ENCODE measurements at regions not wholly inside any gene's neighbourhood (a gene's known extent, or its start where the extent isn't known, plus 50 kb on each side); places are given as distances from the start of the nearest gene placed in this dataset.

DNA sequence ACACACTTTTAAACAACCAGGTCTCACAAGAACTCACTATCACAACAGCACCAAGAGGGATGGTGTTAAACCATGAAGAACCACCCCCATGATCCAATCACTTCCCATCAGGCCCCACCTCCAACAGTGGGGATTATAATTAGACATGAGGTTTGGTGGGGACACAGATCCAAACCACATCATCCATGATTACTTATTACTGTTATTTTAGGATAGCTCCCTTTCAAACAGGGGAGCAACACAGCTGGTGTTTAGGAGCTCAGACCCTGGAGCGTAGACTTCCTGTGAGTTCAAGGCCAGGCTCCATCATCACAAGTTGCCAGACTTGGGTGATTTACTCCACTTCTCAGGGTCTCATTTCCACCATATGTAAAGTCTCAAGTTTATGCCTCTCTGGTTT, 382.7 kb downstream of the HRH4 start:
- no peak overlapping the region for H3K4me3 ChIP-seq (ENCODE audit: low read length in 2 of 2)
- H3K4me1 ChIP-seq (ENCODE audit: control insufficient read depth in 2 of 2, insufficient read depth in 2 of 2, low read length in 2 of 2): no peaks in the 10 kb centered on the region
- DNase-seq (ENCODE audit: low read depth in 6 of 9, low spot score in 9 of 9): no peak
- H3K36me3 ChIP-seq (ENCODE audit: control insufficient read depth in 2 of 2, insufficient read depth in 2 of 2, low read length in 1 of 2): no peaks in the 10 kb centered on the region
- 98% methylated on average over 1 of the region's 1 CpG for WGBS
- no peaks in the 10 kb centered on the region for H3K27me3 ChIP-seq (ENCODE audit: control insufficient read depth in 2 of 2, insufficient read depth in 1 of 2, low read length in 1 of 2)
- no peak overlapping the region for H3K27ac ChIP-seq (ENCODE audit: low read depth in 1 of 2, low read length in 1 of 2)
- H3K9me3 ChIP-seq (ENCODE audit: control insufficient read depth in 2 of 2, insufficient read depth in 1 of 2, low read length in 1 of 2): no peaks in the 10 kb centered on the region

DNA sequence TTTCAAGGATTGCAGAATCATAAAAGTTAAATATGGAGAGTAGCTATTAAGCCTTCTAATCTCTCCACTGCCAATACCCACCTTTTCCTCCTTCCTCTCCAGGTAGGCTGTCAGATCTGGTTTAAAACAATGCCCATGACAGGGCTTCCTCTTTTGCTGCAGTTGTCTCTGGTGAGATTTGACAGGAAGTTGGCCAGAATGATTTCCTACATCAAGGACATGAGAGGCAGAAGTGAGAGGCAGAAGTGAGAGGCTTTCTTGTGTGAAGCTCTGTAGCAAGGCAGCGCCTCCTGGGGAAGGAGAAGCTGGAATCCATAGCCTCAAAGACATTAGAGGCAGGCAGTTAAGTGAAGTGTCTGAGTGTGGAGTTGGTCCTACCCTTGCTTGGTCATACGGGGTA, 385.7 kb downstream of the HRH4 start:
- 52% methylated on average over 2 of the region's 2 CpGs for WGBS
- Histone ChIP-seq H3K9me3 (ENCODE audit: control insufficient read depth in 2 of 2, insufficient read depth in 1 of 2, low read length in 1 of 2) (no peaks in the 10 kb centered on the region), H3K27me3 (ENCODE audit: control insufficient read depth in 2 of 2, insufficient read depth in 1 of 2, low read length in 1 of 2) (no peaks in the 10 kb centered on the region), H3K4me3 (ENCODE audit: low read length in 2 of 2) (no peak overlapping the region), H3K27ac (ENCODE audit: low read depth in 1 of 2, low read length in 1 of 2) (no peak overlapping the region), H3K36me3 (ENCODE audit: control insufficient read depth in 2 of 2, insufficient read depth in 2 of 2, low read length in 1 of 2) (no peaks in the 10 kb centered on the region), H3K4me1 (ENCODE audit: control insufficient read depth in 2 of 2, insufficient read depth in 2 of 2, low read length in 2 of 2) (no peaks in the 10 kb centered on the region)
- peak in 2 of 9 donors; percentile 4 to 13 for DNase-seq (ENCODE audit: low read depth in 6 of 9, low spot score in 9 of 9)

DNA sequence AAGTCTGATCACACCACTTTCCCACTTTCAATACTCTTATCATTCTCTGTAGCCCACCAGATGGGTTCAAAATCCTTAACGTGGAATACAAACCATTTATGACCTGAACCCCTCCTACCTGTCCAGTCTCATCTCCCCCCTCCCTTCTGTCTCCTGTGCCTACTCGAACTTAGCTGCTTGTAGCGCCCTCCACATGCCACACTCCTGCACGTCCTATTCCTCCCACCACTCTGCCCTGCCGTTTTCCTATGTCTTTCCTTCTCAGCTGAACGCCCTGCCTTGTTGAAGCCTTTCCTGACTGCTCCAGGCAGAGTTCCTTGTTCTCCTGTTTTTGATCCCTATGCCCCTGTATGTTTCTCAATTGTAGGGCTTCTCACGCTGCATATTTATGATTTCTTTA, 390.1 kb downstream of the HRH4 start:
- Histone ChIP-seq H3K27me3 (ENCODE audit: control insufficient read depth in 2 of 2, insufficient read depth in 1 of 2, low read length in 1 of 2) (no peaks in the 10 kb centered on the region), H3K27ac (ENCODE audit: low read depth in 1 of 2, low read length in 1 of 2) (no peak overlapping the region), H3K9me3 (ENCODE audit: control insufficient read depth in 2 of 2, insufficient read depth in 1 of 2, low read length in 1 of 2) (no peaks in the 10 kb centered on the region), H3K4me3 (ENCODE audit: low read length in 2 of 2) (no peak overlapping the region), H3K4me1 (ENCODE audit: control insufficient read depth in 2 of 2, insufficient read depth in 2 of 2, low read length in 2 of 2) (no peaks in the 10 kb centered on the region), H3K36me3 (ENCODE audit: control insufficient read depth in 2 of 2, insufficient read depth in 2 of 2, low read length in 1 of 2) (no peaks in the 10 kb centered on the region)
- DNase-seq (ENCODE audit: low read depth in 6 of 9, low spot score in 9 of 9): no peak
- 91% methylated on average over 7 of the region's 7 CpGs for WGBS

DNA sequence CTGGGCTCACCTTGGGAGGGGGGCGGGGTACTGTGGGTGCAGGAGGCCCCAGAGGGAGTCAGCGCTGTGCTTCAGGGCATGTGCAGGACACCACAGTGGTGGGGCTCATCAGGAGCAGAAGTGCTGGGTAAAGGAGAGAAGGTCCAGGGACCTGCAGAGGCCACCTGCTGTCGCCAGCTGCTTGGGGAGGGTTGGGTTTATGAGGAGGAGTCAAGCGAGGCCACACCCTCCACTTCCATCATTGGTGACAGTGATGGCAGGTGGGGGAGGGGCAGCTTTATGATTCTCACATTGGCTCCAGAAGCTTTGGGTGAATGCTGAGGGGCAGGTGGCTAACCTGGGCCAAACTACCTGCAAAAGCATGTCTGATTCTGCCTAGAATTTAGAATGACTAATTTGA, 392.6 kb downstream of the HRH4 start:
- Histone ChIP-seq H3K4me1 (ENCODE audit: control insufficient read depth in 2 of 2, insufficient read depth in 2 of 2, low read length in 2 of 2) (no peaks in the 10 kb centered on the region), H3K4me3 (ENCODE audit: low read length in 2 of 2) (no peak overlapping the region), H3K27me3 (ENCODE audit: control insufficient read depth in 2 of 2, insufficient read depth in 1 of 2, low read length in 1 of 2) (no peaks in the 10 kb centered on the region), H3K27ac (ENCODE audit: low read depth in 1 of 2, low read length in 1 of 2) (no peak overlapping the region), H3K9me3 (ENCODE audit: control insufficient read depth in 2 of 2, insufficient read depth in 1 of 2, low read length in 1 of 2) (no peaks in the 10 kb centered on the region), H3K36me3 (ENCODE audit: control insufficient read depth in 2 of 2, insufficient read depth in 2 of 2, low read length in 1 of 2) (no peaks in the 10 kb centered on the region)
- WGBS: 97% methylated on average over 4 of the region's 4 CpGs
- DNase-seq (ENCODE audit: low read depth in 6 of 9, low spot score in 9 of 9): no peak

DNA sequence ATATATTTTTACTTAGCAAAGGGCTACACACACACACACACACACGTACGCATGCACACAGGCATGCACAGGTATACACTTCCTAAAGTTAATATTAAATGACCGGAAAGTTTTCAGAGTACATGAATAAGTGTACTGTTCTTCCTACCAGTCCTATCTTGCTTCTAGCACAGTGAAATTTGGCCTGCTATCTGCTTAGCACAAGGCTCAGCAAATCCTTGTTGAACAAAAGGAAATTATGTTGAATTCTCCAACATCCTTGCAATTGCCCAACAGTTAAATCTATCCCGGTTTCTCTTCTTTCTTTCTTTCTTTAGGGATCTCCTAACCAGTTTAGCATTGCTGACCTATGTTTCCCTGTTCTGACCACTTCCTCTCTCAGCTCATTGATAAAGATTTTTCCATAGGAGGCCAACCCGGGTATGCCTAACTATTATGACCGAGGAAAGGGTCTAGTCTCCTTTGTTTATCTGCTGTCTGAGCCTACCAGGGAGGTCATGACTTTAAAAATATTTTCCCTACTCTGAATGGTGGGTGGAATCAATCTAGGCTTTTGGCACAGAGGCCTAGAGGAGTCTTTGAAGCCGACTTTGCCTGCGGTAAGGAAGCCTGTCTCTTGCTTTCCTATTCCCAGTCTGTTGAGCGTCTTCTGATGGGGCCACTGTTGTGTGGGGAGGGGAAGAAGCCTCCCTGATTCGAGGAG, 400.7 kb downstream of the HRH4 start:
- H3K4me1 ChIP-seq (ENCODE audit: control insufficient read depth in 2 of 2, insufficient read depth in 2 of 2, low read length in 2 of 2): no peaks in the 10 kb centered on the region
- WGBS: 86% methylated on average over 10 of the region's 10 CpGs
- no peak overlapping the region for H3K27ac ChIP-seq (ENCODE audit: low read depth in 1 of 2, low read length in 1 of 2)
- no peak for DNase-seq (ENCODE audit: low read depth in 6 of 9, low spot score in 9 of 9)
- H3K9me3 ChIP-seq (ENCODE audit: control insufficient read depth in 2 of 2, insufficient read depth in 1 of 2, low read length in 1 of 2): no peaks in the 10 kb centered on the region
- no peaks in the 10 kb centered on the region for H3K27me3 ChIP-seq (ENCODE audit: control insufficient read depth in 2 of 2, insufficient read depth in 1 of 2, low read length in 1 of 2)
- no peaks in the 10 kb centered on the region for H3K36me3 ChIP-seq (ENCODE audit: control insufficient read depth in 2 of 2, insufficient read depth in 2 of 2, low read length in 1 of 2)
- H3K4me3 ChIP-seq (ENCODE audit: low read length in 2 of 2): no peak overlapping the region

DNA sequence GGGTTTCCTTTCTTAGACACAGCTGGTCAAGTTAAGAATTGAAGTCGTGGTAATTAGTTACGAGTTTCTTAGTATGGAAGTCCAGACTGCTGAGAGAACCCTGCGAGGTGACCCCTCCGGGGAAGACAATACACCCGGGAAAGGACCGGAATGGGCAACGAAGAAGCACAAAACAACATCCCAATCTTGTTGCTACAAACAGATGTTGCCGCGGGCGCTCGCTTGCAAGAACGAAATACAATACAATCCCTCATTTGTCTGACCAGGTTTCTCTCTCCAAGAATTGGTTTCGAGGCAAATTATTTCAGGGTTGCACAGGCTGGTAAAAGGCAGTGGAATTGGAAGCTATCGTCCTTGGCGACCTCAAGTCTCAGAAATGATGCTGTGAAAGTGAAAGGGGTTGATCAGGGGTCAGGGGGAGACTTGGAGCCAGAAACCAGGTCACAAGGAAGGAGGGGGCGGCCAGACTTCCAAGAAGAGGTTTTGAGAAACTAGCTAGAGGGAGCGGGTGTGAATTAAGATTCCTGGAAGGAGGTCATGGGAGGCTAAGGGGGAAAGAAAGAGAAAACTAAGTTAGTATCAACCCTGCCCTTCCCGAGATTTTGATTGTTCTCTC, 401.9 kb downstream of the HRH4 start:
- 95% methylated on average over 18 of the region's 18 CpGs for WGBS
- no peaks in the 10 kb centered on the region for H3K27me3 ChIP-seq (ENCODE audit: control insufficient read depth in 2 of 2, insufficient read depth in 1 of 2, low read length in 1 of 2)
- H3K4me3 ChIP-seq (ENCODE audit: low read length in 2 of 2): no peak overlapping the region
- no peak for DNase-seq (ENCODE audit: low read depth in 6 of 9, low spot score in 9 of 9)
- no peaks in the 10 kb centered on the region for H3K4me1 ChIP-seq (ENCODE audit: control insufficient read depth in 2 of 2, insufficient read depth in 2 of 2, low read length in 2 of 2)
- H3K36me3 ChIP-seq (ENCODE audit: control insufficient read depth in 2 of 2, insufficient read depth in 2 of 2, low read length in 1 of 2): no peaks in the 10 kb centered on the region
- no peaks in the 10 kb centered on the region for H3K9me3 ChIP-seq (ENCODE audit: control insufficient read depth in 2 of 2, insufficient read depth in 1 of 2, low read length in 1 of 2)
- no peak overlapping the region for H3K27ac ChIP-seq (ENCODE audit: low read depth in 1 of 2, low read length in 1 of 2)

DNA sequence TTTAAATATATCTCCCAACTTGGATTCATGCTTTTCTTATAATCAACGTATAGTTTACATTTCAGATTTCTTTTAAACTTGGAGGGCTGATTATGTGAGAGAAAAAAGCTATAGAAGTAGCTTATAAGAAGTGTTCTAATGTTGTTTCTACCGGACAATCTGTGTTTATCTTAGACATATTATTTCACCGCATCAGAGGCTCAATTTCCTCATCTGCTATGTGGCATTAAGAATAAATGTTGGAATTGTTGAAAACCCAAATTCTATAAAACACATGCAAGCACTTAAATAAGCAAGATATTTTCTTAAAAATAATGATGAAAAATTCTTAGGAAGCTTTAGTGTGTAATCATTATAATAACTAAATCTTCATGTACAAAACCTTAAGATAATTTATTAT, 407.9 kb downstream of the HRH4 start:
- no peak for DNase-seq (ENCODE audit: low read depth in 6 of 9, low spot score in 9 of 9)
- WGBS: 87% methylated on average over 3 of the region's 3 CpGs
- H3K4me1 ChIP-seq (ENCODE audit: control insufficient read depth in 2 of 2, insufficient read depth in 2 of 2, low read length in 2 of 2): no peaks in the 10 kb centered on the region
- H3K36me3 ChIP-seq (ENCODE audit: control insufficient read depth in 2 of 2, insufficient read depth in 2 of 2, low read length in 1 of 2): no peaks in the 10 kb centered on the region
- no peaks in the 10 kb centered on the region for H3K27me3 ChIP-seq (ENCODE audit: control insufficient read depth in 2 of 2, insufficient read depth in 1 of 2, low read length in 1 of 2)
- H3K9me3 ChIP-seq (ENCODE audit: control insufficient read depth in 2 of 2, insufficient read depth in 1 of 2, low read length in 1 of 2): no peaks in the 10 kb centered on the region
- no peak overlapping the region for H3K27ac ChIP-seq (ENCODE audit: low read depth in 1 of 2, low read length in 1 of 2)
- H3K4me3 ChIP-seq (ENCODE audit: low read length in 2 of 2): no peak overlapping the region

DNA sequence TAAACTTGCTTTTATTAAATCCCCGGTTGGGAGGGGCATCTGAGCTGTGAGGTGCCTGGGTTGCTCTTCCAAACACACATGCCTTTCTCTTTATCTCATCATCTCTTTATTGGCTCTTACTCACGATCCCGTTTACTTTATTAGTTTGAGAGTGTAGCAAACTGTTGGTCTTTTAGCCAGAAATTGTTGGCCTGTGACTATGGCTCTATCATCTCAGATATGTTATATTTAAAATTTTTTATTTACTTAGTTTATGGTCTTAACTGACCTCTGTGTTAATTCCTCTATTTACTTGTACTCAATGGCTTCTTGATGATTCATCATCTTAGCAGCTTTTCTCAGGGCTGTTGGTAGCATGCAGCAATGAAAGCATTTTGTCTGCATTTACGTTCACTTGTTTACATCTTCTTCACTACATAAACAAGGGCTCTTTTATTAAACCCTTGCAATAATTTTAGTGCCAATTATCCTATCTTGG, 408.4 kb downstream of the HRH4 start:
- Histone ChIP-seq H3K9me3 (ENCODE audit: control insufficient read depth in 2 of 2, insufficient read depth in 1 of 2, low read length in 1 of 2) (no peaks in the 10 kb centered on the region), H3K4me1 (ENCODE audit: control insufficient read depth in 2 of 2, insufficient read depth in 2 of 2, low read length in 2 of 2) (no peaks in the 10 kb centered on the region), H3K36me3 (ENCODE audit: control insufficient read depth in 2 of 2, insufficient read depth in 2 of 2, low read length in 1 of 2) (no peaks in the 10 kb centered on the region), H3K27ac (ENCODE audit: low read depth in 1 of 2, low read length in 1 of 2) (no peak overlapping the region), H3K4me3 (ENCODE audit: low read length in 2 of 2) (no peak overlapping the region), H3K27me3 (ENCODE audit: control insufficient read depth in 2 of 2, insufficient read depth in 1 of 2, low read length in 1 of 2) (no peaks in the 10 kb centered on the region)
- 92% methylated on average over 4 of the region's 4 CpGs for WGBS
- no peak for DNase-seq (ENCODE audit: low read depth in 6 of 9, low spot score in 9 of 9)

DNA sequence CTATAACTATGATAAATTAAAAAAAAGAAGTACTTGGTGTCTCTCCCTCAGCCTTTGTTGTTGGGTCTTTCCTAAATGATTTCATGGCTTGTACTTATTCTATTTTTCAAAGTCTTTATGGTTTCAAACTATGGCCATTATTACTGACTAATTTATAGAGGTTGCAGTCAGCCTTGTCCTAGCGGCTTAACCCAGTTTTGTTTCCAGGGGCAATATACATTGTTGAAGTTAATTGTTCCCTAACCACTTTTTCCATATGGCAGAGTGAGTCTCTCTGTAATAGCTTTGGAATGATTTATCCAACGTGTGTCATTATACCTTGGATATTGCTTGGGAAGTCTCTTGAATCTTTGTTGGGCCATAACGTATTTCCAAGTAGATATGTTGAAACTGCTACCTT, 408.8 kb downstream of the HRH4 start:
- no peaks in the 10 kb centered on the region for H3K9me3 ChIP-seq (ENCODE audit: control insufficient read depth in 2 of 2, insufficient read depth in 1 of 2, low read length in 1 of 2)
- H3K27me3 ChIP-seq (ENCODE audit: control insufficient read depth in 2 of 2, insufficient read depth in 1 of 2, low read length in 1 of 2): no peaks in the 10 kb centered on the region
- no peaks in the 10 kb centered on the region for H3K4me1 ChIP-seq (ENCODE audit: control insufficient read depth in 2 of 2, insufficient read depth in 2 of 2, low read length in 2 of 2)
- no peak for DNase-seq (ENCODE audit: low read depth in 6 of 9, low spot score in 9 of 9)
- no peak overlapping the region for H3K27ac ChIP-seq (ENCODE audit: low read depth in 1 of 2, low read length in 1 of 2)
- no peak overlapping the region for H3K4me3 ChIP-seq (ENCODE audit: low read length in 2 of 2)
- WGBS: 93% methylated on average over 3 of the region's 3 CpGs
- no peaks in the 10 kb centered on the region for H3K36me3 ChIP-seq (ENCODE audit: control insufficient read depth in 2 of 2, insufficient read depth in 2 of 2, low read length in 1 of 2)
